NCI-H1436 treated with DMSO at 0.1 percent for 48 hours (cell line): ENCODE measurements at regions not wholly inside any gene's neighbourhood (a gene's known extent, or its start where the extent isn't known, plus 50 kb on each side); places are given as distances from the start of the nearest gene placed in this dataset.
"Not testable (repeated sequence)": the region's sequence is repeated elsewhere in the genome, so short reads cannot be mapped to it uniquely, and the experiment has no call there.

Source experiments
- DNase-seq: peaks from one replicate; lab custom pipeline; 2025; lab: John Stamatoyannopoulos, UW

DNA sequence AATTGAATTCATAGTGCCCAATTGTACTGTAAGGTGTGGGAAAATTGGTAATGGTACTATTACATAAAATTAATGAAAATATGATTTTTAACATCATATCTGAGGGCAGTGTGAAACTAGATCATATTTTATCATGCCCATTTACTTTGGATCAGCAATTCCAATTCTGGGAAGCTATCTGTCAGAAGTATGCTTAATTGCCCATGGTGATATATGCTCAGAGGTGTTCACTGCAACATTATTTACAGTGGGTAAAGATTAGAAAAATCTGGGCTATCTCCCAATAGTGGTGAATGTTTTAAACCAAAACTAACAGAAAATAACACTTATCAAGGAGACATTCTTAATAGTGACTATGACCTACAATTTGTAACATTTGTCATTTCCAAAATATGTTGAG lies 1260.0 kb downstream of the BRINP3 start:
- no peak for DNase-seq

DNA sequence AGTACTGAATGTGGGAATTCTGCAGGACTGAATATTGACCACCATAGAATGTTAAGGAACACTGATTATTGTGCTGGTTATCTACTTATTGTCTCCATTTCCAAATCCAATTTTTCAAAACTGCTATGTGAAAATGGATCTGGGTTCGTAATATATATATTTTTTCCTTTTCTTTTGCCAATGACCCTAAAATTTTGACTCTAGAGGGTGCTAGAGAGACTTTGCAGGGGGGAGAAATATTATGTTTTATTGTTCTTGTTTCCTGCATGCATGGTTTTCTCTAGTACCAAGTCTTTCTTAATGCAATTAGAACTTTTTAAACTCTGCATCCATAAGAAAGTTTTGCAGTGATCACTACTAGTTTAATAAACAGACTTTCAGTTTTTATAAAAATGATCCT lies 1256.9 kb downstream of the BRINP3 start:
- DNase-seq = no peak

GRCh38 chr1:189225794-189226145 lies 1251.9 kb downstream of the BRINP3 start:
- DNase-seq = not testable (repeated sequence)

GRCh38 chr1:189226779-189227178 lies 1250.9 kb downstream of the BRINP3 start:
- DNase-seq = no peak

DNA sequence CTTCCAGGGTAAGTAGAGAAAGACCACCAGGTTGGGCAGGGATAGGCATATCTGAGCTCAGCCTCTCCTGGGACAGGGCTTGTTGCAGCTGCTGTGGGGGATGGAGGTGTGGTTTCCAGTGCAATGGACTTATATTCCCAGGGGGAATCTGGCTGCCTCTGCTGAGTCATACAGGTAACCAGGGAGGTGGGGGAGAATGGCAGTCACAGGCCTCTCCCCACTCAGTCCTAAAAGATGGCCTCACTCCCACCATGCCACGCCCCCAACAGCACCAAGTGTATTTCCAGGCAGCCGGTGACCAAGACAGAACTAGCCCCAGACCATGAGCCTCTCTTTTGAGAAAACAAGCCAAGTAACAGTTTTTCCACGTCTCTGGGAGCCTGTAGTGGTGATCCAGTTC lies 1240.7 kb downstream of the BRINP3 start:
- peak; percentile 44 for DNase-seq

DNA sequence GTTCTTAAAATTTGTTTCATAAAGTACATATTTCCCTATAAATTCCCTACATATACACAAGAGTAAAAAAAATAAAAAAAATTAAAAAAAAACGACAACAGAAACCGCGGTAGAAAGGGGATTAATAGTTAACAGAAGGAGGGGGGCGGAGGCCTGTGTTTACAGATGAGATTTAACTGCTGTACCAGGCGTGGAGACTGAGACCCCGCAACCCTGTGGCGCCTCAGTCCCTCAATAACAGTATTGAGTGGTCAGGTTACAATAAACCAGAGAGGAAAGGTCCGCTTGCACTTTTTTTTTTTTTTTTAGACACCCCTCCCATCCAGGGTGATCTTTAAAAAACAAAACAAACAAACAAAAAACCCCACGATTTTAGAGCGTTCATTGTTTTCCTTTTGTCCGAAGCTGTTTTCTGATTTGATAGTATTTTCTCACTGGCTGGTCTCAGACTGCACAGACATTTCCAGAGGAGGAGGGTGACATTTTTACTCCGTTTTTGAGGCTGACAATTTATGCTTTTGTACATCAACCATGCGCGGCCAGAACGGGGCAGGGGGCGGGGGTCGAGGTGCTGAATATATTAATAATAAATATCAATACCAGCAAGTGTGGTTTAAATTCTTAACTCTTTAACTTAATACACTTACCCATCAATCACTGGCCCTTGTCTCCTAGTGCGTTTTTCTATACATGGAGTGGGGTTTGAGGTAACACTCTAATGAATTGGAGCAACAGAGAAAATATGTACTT lies 1223.9 kb downstream of the BRINP3 start:
- no peak for DNase-seq

- not testable (repeated sequence) for DNase-seq
Measured at GRCh38 chr1:189261128-189261527, 1216.5 kb downstream of the BRINP3 start.

DNA sequence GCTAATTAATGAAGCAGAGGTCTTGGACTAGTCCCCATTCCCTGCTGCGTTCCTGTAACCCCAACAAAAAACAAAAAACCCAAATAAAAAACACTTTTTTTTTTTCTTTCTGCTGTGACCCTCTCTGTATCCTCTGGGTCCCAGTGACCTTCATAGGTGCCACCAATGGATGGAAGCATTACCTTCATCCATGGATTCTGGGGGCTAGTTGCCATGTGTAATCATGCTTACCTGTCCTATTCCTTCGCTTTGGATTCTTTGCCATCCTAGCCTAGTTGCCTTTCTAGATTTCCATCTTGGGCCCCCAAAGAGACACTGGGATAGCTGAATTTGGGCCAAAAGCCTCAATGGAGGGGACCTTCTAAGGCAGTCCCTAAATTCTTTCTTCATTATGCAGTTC lies 1208.7 kb downstream of the BRINP3 start:
- DNase-seq = no peak

DNA sequence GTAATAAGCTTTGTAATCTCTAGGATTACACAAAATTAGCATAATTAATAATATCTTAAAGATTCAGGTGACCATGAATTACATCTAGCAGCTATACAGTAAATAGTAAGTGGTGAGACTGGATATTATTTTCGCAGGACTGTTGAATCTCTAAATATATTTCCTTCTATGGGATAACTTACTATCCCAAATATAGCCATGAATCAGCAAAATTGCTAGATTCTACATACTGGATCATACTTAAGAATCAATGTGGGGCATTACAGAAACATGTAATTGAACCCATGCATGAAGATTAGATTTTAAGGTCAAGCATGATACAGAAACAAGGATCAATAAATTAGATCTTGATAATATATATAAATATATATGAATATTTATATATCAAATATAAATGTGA lies 1203.4 kb downstream of the BRINP3 start:
- DNase-seq = no peak

DNA sequence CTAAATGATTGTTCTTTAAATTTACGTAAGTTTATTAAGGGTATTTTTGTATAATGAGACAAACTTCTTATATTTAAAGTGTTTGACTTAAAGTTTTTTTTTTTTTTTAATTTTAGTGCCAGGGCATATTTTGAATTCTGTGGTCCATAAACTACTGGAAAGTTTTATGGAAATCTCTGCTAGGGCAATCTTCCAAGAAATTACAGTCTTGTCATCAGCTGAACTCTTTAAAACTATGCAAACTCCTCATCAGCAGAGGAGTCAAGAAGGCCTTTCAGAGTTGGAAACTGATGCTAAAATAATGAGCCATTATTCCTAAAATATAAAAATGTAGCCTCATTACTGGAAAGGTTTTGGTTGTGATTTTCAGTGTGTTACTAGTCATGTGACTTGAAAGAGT lies 1201.9 kb downstream of the BRINP3 start:
- DNase-seq = no peak

DNA sequence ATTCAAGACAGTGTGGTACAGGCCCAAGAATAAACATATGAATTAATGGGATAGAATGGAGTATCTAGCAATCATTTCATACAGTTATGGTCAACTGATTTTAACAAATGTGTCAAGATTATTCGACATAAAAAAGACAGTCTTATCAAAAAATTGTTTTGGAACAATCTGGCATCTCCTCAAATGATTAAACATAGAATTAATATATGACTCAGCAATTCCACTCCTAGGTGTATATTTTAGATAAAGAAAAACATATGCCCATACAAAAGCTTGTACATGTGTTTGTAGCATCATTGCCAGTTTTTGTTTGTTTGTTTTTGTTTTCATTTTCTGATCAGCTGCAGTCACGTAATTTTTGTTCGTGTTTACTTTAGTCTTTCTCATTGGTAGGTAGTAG lies 1188.3 kb downstream of the BRINP3 start:
- no peak for DNase-seq

GRCh38 chr1:189301235-189301634 lies 1176.4 kb downstream of the BRINP3 start:
- DNase-seq = no peak

GRCh38 chr1:189305279-189305678 lies 1172.4 kb downstream of the BRINP3 start:
- DNase-seq = no peak

- no peak for DNase-seq
Measured at GRCh38 chr1:189311915-189312314, 1165.7 kb downstream of the BRINP3 start.

DNA sequence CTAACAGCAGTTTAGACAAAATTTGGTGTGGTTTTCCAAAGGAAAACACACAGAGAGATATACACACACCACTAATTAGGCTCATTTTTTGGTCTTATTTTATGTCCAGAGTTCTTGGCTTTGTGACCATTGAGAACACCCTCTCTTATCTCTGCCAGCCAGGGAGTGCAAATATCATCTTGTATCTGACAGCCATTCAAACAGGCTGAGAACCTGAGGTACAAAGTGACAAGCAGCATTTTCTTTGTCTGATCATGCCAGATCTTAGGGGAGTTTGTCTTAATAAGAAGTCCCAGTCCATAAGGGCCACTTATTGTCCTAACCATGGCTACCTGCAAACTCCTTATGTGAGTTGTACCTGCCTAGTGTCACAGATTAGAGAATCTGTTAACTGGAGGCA lies 1165.2 kb downstream of the BRINP3 start:
- no peak for DNase-seq

DNA sequence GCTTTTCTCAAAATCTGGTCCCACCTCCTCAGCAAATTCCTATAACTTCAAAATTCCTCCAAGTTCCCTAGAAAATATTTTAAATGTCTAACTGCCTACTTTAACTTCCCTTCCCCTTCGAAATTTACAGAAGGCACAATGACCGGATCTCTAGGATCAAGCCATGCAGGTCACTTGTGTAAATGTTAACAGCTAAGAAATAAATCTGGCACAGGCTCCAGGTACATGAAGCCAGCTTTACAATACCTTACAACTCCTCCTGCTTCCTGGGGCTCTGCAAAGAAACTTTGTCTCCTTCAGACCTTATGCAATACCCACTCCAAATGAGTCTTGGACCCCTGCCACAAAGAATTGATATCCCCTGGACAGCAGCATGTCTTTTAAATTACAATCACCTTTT lies 1164.2 kb downstream of the BRINP3 start:
- DNase-seq = no peak

DNA sequence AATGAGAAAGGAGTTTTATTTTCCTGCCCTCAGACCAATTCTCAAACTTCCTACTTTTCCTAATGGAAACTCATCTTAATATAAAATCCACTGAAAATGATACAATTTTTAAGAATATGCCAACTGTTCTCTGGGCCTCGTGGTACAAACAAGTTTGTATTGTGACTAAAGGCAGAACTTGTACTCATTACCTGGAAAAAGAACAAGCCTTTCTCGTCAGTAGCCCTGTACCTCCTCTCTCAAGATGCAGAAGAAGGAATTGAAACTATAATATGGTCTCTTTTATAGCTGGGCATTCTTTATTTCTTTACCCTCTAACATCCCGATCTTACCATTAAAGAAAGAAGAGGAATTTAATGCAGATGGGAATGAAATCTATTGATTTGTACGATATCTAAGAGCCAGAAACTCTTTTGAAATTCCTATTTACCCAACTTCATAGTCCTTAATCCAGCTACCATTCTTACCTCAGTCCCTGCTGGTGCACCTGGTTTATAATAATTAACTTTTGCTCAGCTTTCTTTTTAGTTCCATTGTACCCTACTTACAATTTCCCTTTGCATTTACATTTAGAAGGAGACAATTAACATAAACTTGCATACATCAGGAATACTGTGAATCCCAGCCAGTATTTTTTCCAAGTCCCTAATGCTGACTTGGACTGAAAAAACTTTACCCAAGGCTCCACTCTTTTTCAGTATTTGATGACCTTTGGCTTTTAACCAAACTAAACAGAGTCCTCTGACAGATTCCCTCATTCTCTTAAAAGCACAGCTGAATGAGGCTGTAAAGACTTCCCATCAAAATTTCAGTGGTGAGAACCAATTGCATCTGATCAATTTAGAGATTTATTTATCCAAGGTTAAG lies 1162.4 kb downstream of the BRINP3 start:
- DNase-seq = no peak

DNA sequence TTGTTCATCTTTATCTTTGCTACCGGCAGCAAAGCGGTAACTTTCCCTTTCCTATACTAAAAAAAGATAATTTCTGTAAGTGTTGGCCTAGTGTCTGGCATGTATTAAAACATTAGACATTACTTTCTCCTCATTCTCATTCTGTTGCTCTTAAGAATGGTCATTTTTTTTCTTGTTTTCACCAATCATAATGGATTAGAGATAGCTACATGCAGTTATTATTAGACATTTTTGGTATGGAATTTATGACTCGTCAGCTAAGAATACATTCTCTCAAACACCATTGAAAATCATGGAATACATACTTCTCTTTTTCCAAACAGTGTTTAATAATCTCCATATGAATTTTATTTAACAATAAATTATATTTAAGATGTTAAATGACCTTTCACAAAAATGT lies 1154.6 kb downstream of the BRINP3 start:
- no peak for DNase-seq

DNA sequence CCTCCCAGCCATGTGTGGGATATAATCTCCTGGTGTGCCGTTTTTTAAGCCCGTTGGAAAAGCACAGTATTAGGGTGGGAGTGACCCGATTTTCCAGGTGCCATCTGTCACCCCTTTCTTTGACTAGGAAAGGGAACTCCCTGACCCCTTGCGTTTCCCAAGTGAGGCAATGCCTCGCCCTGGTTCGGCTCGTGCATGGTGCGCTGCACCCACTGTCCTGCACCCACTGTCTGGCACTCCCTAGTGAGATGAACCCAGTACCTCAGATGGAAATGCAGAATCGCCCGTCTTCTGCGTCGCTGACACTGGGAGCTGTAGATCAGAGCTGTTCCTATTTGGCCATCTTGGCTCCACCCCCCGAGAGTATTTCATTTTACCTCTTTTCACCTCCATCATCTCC lies 1146.6 kb downstream of the BRINP3 start:
- DNase-seq = not testable (repeated sequence)

DNA sequence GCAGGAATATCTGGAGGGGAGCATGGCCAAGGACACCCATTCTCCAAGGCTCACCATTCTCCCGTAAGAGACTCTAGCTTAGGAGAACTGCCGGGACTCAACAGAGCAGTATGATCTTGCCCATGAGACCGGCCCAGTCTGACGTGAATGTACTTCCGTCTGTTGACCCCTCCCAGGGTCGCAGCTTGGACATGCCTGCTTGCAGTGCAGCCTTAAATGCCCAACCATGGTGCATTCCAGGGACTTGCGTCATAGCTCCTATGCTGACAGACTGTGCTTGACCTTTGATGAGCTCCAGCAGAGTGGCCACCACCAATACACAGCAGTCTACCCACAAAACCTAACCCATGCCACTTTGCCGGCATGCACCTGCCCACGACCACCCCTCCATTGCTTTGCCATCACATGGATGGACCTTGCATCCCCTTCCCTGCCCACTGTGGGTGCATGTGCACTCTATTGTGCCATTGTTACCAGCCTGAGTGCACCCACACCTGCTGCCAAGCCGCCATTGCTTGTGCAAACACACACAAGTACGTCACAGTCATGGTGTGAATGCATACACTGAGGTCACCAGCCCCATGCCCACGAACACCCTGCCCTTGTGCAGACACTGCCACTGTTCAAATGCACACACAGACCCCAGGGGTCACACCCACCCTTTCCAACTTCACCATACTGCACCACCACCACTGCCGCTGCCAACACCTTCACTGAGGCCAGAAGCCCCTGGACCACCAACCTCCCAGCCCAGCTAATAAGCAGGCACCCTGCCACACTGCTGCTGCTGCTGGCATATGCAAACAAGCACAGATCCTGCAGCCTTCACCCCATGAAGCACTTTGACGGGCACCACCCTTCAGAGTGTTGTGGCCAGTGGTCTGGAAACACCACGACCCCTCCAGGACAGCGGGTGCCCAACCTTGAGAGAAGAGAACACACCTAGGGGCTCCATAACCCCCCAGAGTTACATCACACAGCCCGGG lies 1141.3 kb downstream of the BRINP3 start:
- no peak for DNase-seq

- no peak for DNase-seq
Measured at GRCh38 chr1:189349607-189350006, 1128.1 kb downstream of the BRINP3 start.

DNA sequence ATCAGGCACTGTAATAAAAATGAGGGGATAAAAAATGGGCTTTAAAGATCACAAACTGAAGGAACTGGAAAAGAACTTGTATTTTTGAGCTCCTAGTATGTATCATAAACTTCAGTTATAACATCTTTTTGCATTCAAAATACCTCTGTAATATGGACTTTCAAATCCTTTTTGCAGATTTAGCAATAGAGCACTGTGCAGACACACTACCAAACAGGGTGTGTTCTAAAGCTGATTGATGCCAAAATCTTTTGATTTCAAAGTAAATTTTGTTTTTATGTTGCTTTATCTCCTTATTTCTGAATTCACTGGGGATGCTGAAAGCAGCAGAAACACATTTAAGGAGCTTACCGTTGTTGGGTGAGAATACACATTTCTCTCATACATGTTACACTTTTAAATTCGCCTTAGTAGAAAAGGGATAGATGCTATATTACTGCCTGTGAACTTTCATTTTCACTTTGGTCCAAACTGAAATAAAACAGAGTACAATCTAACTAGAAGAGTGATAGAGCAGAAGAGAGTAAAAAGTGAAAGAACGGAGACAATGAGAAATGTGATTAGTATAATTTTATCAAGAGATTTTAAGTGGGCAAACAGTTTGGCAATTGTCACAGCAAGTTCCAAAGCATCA lies 1126.6 kb downstream of the BRINP3 start:
- DNase-seq = no peak
